Activated CD4-positive, CD25-positive, alpha-beta regulatory T cell treated with anti-CD3 and anti-CD28 coated beads, Interleukin-2, amount 50 U/mL, for 72 hours (primary cell): ENCODE measurements at regions not wholly inside any gene's neighbourhood (a gene's known extent, or its start where the extent isn't known, plus 50 kb on each side); places are given as distances from the start of the nearest gene placed in this dataset.
"Not testable (repeated sequence)": the region's sequence is repeated elsewhere in the genome, so short reads cannot be mapped to it uniquely, and the experiment has no call there.

Experiments used
- DNase-seq: peaks from one replicate; pipeline ENCODE4 v3.0.0; 2021

DNA sequence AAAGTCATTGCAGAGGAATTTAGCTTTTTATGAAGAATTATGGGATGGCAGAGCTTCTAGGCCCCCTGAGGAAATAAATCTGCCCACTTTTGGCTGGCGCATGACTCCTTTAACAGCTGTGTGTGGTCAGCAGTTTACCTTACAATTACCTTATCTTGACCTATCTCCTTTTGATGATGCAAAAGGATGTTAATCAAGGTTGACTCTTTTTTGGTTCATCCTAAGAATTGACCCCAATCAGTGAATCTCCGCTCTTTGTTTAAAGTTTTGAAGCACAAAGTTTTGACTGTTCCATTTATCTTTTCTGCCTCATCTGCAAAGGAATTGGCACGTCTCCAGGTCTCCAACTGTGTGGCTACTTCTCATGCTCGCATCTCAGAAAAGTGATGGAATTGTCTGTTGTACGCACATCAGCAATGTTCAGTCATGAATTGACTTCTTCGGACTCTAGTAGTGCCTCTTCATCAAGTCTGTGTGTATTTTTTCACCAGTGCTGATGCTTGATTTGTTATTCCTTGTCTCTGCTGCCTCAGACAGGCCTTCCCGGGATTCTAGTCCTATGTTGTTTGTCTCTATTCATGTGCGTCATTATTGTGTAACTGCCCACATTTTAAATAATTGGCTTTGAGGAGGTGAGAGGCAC is 196.2 kb upstream of the CFAP20DC start:
- no peak for DNase-seq

DNA sequence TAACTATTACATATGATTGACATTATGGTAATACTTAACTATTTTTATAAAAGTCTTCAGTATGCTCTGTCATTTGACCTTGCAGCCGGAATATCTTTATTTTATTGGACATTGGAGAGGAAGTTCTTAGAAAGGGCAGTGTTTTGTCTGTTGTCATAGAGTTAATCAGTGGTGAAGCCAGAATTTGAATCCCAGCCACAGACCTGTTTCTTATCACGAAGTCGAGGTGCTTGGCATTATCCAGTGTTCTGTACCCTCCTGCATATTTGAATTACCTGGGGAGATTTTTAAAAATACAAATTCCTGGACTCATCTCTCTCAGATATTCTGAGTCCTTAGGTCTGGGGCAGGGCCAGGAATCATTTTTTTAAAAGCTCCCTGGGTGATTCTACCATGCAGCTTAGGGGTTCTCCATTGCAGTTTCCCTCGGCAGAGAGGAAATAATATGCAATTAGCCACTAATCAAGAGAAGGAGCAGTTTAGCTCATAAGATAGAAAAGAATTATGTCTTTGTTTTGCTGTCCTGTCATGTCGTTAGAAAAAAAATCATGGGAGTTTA is 195.6 kb upstream of the CFAP20DC start:
- no peak for DNase-seq

DNA sequence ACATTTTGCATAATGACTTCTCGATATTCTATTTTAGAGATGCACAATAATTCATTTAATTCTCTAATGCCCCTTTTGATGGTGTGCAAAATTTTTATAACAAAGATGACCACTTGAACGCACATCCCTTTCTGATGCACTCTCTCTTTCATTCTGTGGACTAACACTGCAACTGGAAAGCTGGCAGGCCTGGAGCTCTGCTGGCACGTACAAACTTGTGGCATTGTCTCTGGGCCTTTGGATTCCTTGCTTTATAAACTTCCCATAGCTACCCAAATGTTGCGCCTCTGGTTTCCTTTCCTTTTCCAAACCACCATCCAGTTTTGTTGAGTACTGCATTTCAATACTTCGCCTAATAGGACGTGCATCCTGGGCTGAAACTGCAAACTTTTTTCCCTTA is 194.5 kb upstream of the CFAP20DC start:
- no peak for DNase-seq

DNA sequence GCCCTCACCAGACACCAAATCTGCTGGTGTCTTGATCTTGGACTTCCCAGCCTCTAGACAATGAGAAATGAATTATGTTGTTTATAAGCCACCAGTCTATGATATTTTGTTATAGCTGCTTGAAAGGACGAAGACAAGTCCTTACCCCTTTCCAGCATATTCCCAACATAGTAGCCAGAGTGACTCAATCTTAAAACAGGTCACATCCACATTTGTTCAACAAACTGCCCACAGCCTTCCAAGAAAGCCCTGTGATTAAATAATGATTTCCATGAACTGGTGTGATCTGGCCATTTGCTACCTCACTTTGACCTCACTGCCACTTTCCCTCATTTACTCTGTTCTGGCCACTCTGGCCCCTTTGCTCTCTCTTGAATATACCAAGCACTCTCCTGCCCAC is 193.7 kb upstream of the CFAP20DC start:
- DNase-seq, result no peak

DNA sequence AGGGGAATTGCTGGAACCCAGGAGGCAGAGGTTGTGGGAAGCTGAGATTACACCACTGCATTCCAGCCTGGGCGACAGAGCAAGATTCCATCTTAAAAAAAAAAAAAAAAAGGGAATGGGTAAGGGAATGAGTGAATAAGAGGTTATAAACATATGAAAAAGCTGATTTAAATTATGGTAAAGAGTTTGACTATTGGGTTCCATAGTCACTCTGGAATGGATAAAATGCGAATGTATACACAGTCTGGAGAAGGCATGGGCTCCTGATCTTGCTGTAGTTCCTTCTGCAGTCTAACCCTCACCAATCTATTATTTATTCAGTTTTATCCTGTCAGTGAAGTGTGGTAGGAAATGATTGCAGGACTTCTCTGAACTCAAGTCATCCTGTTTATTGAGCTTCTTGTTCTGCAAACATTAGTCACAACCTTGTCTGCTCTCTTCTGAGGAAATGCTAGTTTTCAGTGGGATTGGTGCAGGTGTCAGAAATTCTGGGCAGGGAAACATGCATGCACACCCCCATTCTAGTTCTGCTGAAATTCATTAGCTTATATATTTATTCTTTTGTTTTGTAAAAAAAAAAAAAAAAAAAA is 190.9 kb upstream of the CFAP20DC start:
- DNase-seq, result no peak

DNA sequence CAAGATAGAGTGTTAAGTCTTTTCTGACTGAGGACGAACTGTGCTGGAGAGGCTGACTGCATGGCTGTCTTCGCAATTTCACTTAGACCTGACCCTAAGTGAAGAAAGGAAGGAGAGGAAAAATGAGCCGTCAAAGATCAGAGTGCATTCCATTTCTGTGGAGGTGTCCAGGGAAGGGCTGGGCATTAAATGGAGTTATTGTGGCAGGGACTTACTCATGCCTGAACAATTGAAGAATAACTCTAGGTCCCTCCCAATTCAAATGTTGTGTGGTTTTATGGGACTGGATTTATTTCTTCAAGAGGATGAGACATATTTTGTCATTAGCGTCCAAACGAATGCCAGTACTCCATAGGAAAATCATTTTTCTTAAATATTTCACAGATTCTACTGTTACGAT is 187.3 kb upstream of the CFAP20DC start:
- no peak for DNase-seq

DNA sequence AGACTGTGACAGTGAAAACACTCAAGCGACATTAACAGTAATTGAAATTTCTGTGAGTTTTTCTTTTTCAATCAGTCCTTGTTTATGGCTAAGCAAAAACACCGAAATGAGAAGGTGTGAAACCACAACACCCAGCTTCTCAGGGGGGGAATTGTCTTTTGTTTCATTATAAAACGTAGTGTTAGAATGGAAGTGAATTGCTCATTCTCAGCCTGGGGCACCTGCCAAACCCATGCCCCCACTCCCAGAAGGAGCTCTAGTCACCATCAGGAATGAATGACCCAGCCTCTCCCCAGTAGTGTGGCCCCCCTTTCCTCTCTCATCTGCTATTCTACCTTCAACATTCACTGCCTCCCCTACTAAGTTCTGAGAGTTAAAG is 185.8 kb upstream of the CFAP20DC start:
- no peak for DNase-seq

DNA sequence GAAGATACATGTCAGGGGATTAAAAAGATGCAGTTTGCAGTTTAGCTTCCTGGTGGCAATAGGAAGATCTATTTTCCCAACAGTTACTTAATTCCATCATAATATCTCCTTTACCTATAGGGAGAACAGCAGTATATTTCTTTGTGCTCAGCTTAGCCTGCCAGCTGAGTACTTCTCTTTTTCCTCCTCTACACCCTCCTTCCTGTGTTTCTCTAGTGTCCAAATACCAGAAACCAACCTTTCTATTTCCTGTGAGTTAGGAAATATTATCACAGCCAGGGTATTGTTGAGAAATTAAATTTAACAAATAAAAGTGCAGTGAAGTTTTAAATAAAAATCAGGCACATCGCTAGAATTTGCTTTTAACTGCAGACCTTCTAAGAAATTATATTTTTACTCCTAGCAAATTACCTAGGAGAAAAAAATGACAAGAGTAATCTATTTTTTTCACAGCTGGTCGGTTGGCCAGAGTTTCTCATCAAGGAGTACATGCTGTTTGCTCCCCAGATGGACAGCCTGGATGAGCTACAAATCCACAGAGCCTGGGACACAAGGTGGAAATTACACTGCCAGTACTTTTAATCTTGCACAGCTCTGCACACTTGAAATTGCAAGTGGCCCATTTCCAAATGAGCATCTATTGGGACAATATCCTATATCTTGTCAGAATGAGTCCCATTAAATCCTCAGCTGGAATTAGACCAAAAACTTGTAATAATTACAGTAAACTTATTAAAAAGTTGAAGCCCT is 185.2 kb upstream of the CFAP20DC start:
- DNase-seq, result no peak

DNA sequence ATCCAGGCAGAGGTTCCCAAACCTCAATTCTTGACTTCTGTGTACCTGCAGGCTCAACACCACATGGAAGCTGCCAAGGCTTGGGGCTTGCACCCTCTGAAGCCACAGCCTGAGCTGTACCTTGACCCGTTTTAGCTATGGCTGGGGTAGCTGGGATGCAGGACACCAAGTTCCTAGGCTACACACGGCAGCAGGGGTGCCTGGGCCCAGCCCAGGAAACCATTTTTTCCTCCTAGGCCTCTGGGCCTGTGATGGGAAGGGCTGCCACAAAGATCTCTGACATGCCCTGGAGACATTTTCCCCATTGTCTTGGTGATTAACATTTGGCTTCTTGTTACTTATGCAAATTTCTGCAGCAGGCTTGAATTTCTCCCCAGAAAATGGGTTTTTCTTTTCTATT is 180.6 kb upstream of the CFAP20DC start:
- DNase-seq, result not testable (repeated sequence)

DNA sequence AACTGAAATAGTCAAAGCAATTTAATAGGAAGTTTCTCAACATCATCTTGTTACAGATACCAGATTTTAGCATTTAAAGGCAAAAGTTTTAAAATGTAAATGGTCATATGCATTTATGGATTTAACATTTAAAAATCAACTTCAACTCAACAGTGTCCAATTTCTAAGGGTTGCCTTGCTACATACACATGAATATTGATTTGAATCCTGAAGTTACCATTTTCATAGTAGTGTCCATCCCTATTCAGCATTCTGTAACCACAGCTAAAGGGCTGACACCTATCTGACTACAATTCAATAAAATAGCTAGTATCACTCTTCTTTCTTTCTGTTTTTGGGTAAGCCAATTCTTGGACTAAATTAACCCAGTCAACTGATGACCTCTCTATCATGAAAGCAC is 164.0 kb upstream of the CFAP20DC start:
- no peak for DNase-seq

DNA sequence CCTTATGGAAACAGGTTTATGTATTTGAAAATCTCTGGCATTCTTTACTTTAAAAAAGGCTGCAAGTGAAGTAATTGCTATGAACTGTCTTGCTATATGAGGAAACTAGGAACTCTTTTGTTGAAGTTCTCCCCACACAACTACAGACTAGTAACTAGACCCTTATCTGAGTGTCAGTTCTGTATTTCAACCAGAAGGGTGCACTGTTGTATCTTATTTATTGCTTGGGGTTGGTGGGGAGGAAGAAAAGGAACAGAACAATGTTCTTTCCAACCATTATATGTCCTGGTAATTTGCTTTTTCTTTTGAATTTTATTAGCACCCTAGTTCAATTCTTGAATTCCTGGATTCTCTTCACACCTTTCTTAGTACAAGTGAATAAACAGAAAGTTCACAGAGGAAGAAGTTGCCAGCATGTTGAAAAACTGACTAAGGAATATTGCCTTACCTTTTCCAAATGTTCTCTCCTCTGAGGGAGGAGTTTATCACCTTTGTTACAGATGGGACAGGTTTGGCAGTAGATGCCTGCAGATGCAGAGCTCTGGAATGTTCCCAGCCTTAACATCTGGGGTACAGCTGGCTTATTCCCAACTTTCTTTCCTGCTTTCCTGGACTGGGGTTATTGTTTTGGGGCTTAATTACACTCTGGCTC is 162.4 kb upstream of the CFAP20DC start:
- DNase-seq, result no peak

DNA sequence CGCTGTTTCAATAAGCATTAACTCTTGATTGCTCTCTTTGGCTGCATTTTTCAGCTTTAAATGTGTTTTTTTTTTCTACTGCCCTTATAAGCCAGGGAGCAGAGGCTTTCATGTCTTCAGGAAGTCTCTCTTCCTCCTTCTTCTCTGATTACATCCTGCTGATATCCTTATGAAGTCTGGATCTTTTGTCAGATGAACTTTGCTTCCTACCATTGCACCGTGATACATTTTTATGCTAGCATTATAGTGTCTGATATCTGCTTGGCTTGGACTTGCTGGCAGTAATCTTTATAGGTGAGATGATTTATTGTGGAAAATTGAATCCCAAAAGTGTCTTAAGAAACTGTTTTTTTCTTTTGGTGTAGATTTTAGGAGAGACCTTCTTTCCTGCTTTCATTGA is 160.4 kb upstream of the CFAP20DC start:
- no peak for DNase-seq

DNA sequence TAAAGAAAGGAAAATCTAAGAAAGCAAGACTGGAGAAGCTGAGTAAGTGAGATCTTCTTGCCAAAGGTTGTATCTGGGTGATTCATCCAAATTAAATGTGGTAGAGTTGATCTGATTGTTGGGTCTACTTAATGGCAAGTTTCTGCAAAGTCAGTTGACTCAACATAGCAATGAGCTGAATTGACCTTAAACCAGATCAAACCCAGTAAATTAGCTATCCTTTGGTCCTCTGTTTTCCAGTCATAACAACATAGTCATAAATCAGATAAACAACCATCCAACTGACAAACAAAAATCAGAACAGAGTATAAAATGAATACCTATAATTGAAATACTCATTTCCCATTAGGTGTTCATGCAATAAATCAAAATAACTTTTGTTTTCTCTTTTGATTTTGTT is 142.6 kb upstream of the CFAP20DC start:
- no peak for DNase-seq

DNA sequence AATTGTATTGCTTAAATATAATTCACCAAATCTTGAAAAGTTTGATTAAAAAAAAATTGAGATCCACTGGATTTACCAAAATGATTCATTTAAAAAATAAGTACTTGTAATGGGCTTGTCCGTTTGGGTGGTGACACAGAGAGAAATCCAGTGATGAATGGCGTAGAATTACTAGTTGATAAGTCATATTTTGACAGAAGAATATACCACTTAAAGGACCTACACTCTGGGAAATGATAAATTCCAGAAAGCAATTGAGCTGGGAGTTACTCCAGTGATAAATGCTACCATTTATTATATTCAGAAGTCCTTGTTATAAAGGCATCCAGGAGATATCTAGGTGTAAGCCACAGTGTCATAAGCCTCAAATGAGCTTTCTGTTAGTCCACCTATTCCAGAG is 141.8 kb upstream of the CFAP20DC start:
- no peak for DNase-seq

DNA sequence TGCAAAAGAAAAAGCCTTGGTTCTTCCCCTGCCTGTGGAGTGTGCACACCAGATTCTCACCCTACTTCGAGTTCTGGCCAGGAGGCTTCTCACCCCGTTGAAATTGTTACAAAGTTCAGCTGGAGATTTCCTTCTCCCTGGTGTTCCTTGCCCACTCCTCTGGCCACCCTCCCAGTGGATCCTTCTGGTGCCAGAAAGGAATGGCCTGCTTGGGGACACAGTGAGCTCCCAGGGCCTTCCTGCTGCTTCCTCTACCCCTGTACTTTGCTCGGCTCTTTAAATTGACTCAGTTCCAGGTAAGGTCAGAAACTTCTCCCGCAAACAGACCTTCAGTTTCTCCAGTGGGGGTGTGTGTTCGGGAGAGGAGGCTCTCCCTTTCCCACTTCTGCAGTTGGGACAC is 140.1 kb upstream of the CFAP20DC start:
- DNase-seq, result no peak

DNA sequence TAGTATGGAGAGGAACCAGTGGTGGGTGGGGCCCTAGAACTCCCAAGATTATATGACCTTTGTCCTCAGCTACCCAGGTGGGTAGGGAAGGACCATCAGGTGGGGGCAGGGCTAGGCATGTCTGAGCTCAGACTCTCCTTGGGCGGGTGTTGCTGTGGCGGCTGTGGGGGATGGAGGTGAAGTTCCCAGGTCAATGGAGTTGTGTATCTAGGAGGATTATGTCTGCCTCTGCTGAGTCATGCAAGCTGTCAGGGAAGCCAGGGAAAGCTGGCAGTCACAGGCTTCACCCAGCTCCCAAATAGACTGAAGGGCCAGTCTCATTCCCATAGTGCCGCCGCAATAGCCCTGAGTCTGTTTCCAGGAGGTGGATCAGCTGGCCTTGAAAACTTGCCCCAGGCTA is 139.7 kb upstream of the CFAP20DC start:
- no peak for DNase-seq

DNA sequence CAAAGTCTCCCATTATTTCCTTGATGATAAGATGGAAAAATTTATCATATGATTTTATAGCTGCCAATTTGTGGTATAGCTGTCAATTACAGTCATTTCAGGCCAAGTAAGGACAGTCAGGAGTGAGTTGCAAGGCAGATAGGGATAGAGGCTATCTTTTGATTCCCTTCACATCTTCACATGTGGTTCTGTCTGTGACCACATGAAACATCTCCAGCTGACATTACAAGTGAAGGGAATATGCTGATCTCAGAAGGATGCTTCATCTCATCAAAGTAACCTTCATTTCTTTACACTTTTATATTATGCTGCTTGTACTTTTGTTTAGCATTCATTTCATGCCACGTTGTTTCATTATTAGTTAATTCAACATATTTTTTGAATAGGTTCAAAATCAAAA is 136.9 kb upstream of the CFAP20DC start:
- no peak for DNase-seq

DNA sequence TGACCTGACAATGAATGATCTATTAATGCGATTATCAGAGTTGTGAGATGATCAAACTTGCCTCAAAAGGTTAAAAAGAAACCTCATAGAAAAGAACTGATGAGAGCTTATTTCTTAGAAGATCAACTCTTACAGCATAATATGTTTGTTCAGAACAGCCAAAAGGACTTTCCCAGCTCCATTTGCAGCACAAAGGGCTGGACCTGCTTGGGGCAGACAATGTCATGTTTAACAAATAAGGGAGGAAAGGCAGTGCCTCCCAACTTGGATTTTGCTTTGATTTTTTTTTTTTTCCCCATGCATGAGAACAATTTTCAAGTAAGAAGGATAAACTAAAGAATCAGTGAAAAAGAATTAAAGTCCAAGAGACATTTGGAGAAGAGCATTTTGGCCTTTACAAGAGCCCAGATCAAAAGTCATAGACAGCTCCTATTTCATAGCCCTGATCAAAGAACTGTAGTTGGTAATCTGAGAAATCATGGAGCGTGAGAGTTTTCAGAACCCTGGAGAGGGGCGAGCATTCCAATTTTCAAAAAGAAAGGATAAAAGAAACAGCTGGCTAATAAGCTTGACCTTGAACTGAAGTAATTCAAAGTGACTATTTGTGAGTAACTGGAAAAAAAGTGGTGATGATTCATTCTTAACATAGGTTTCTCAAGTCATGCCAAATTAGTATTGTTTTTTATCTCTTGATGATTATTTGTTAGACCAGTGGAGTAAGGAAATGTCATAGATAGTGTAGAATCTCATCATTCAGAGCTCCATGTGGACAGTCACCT is 136.0 kb upstream of the CFAP20DC start:
- no peak for DNase-seq

DNA sequence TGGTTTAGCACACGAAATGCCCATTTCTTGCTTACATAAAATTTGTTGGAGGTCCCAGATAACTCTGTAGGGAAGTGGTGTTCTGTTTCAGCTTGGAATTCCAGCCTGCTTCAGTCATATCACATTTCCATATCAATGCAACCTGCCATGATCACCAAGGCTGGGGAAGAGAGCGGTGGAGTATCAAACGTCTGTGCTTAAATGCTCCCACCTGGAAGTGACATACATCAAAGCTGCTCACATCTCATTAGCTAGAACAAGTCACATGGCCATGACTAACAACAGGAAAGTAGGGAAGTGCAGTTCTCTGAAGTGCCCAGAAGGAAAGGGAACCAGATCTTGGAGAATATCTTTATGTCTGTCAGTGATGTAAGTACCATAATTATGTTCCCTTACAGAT is 130.2 kb upstream of the CFAP20DC start:
- no peak for DNase-seq

DNA sequence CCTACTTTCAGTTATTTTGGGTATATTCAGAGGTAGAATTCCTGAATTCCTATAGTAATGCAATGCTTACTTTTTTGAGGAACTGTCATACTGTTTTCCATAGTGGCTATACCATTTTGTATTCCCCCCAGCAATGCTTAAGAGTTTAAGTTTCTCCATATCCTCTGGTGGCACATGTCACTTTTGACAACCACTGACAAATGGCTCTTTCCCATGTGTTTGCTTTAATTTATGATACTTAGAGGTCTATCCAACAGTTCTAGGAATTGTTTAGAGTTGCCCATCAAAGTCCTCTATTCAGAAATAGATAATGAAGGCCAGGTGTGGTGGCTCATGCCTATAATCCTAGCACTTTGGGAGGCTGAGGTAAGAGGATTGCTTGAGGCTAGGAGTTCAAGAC is 128.9 kb upstream of the CFAP20DC start:
- DNase-seq, result no peak

DNA sequence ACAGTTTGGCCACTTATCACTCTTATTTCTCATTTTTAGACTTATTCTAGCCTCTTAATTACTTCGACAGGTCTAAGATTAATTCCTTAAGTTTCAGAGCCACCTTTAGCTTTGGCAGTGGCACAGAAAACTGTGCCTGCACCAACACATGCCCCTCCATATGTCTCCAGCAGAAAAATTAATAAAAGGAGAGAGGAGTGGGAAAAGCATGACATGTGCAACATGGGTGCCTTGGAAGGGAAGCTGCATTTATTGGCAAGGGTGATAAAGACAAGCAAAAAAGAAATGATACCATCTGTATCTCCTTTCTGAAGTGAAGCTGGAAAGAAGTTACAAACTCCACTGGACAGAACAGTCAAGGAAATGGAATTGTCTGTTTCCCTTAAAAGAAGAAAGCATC is 121.7 kb upstream of the CFAP20DC start:
- DNase-seq, result no peak

DNA sequence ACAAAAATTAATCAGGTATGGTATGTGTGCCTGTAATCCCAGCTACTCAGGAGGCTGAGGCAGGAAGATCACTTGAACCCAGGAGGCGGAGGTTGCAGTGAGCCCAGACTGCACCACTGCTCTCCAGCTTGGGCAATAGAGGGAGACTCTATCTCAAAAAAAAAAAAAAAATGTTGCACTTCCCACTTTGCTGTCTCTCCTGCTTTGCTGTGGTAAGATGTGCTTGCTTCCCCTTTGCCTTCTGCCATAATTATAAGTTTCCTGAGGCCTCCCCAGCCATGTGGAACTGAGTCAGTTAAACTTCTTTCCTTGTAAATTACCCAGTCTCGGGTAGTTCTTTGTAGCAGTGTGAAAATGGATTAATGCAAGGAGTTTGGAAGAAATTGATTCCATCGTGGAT is 120.3 kb upstream of the CFAP20DC start:
- not testable (repeated sequence) for DNase-seq

DNA sequence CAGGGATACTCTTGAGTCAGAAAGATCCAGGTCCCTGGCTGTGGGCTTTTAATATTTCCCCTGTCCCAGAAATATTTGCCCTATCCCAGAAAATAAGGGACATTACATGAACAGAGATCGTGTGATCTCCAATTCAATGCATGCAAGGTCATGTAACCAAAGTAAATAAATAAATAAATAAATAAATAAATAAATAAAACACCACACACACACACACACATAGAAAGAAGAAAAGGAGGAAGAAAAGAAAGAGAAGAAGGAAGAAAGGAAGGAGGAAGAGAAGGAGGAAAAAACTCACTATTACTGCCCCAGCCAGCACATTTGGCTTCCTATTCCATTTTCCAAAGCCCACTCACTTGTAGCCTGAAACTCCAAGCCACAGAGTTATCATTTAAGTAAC is 117.9 kb upstream of the CFAP20DC start:
- no peak for DNase-seq
